ENCODE measurements at regions not wholly inside any gene's neighbourhood (a gene's known extent, or its start where the extent isn't known, plus 50 kb on each side); places are given as distances from the start of the nearest gene placed in this dataset.

- Histone ChIP-seq H3K27ac (ENCODE audit: insufficient read depth, low read length) (no peak overlapping the region), H3K56ac (ENCODE audit: extremely low read depth, insufficient read depth, low read length) (no peak overlapping the region), H2BK5ac (ENCODE audit: low read depth, low read length, poor library complexity, severe bottlenecking) (no peak overlapping the region), H4K20me1 (ENCODE audit: insufficient read depth, low read length) (no peaks in the 10 kb centered on the region), H2AK9ac (replicated peaks; ENCODE audit: low read depth, low read length, poor library complexity) (no peak overlapping the region), H2BK120ac (ENCODE audit: low read depth, low read length) (no peak overlapping the region), H2AK5ac (ENCODE audit: low read depth, low read length) (no peak overlapping the region), H3K79me1 (ENCODE audit: low read depth in 1 of 2, low read length in 2 of 2) (no peaks in the 10 kb centered on the region), H2BK20ac (ENCODE audit: low read depth, low read length) (no peak overlapping the region; the same call in 1 of the 2 replicates), H2BK15ac (ENCODE audit: low read depth, low read length) (no peak overlapping the region), H3K9ac (ENCODE audit: low read depth, low read length) (no peak overlapping the region), H3K4ac (ENCODE audit: low read depth, low read length) (no peak overlapping the region), H4K91ac (ENCODE audit: insufficient read depth, low read depth, low read length) (no peak overlapping the region), H4K5ac (ENCODE audit: low read depth, low read length) (no peak overlapping the region), H3K4me3 (ENCODE audit: insufficient read depth, low read depth, low read length) (no peak overlapping the region), H4K8ac (ENCODE audit: low read depth in 2 of 2, low read length in 2 of 2) (no peak overlapping the region), H3K27me3 (ENCODE audit: control insufficient read depth, insufficient read depth, low read length) (no peaks in the 10 kb centered on the region), H3K36me3 (ENCODE audit: control insufficient read depth, insufficient read depth, low read length) (no peaks in the 10 kb centered on the region), H3K23ac (ENCODE audit: low read depth, low read length) (no peak overlapping the region), H3K9me3 (ENCODE audit: control insufficient read depth, insufficient read depth, low read length) (peaks cover 2% of the 10 kb centered on the region; the same call in 1 of the 2 replicates), H3K4me2 (ENCODE audit: low read depth, low read length) (no peak overlapping the region), H3K18ac (ENCODE audit: low read depth, low read length) (no peak overlapping the region), H3K4me1 (ENCODE audit: control insufficient read depth, insufficient read depth, low read length) (peaks cover 2% of the 10 kb centered on the region; the same call in 1 of the 2 replicates), H3K9me1 (ENCODE audit: insufficient read depth, low read length) (no peaks in the 10 kb centered on the region), H3K14ac (replicated peaks; ENCODE audit: low read depth, low read length) (no peak overlapping the region), H2AFZ (replicated peaks; ENCODE audit: low read length, poor library complexity) (no peak overlapping the region)
- no peak for ATAC-seq (ENCODE audit: low read depth)
- no TSS peak for BruUV-seq (replicated peaks)
- no CpG with 5 or more reads among the region's 6 CpGs for WGBS, 2 experiments (ENCODE audit: extremely low coverage in 2 of 2, insufficient read length in 1 of 2)
- ChIA-PET POLR2A (ENCODE audit: unreplicated experiment) (no interaction called here), CTCF (no interaction called here)
- in situ Hi-C loops (cut with MboI; ENCODE audit: low sequenced_read_pairs) (no loop called here), intact Hi-C loops (cut with micrococcal nuclease) (no loop called here), dilution Hi-C loops (cut with HindIII; ENCODE audit: low sequenced_read_pairs, unreplicated experiment) (no loop called here)
- TF ChIP-seq CHD1 (IDR thresholded peaks at IDR 0.05; ENCODE audit: low read depth, low read length) (no peak), CTCF (conservative IDR thresholded peaks at IDR 0.05; ENCODE audit: low read depth, low read length) (no peak), POLR2A (IDR thresholded peaks at IDR 0.05; ENCODE audit: low read depth, low read length) (no peak), MAZ (IDR thresholded peaks at IDR 0.05; ENCODE audit: borderline replicate concordance, low read depth, low read length) (no peak), NFE2L2 (IDR thresholded peaks at IDR 0.05; ENCODE audit: low read depth, low read length) (no peak), SMC3 (IDR thresholded peaks at IDR 0.05; ENCODE audit: low read depth, low read length) (no peak), MAFK (IDR thresholded peaks at IDR 0.05; ENCODE audit: low read depth, low read length) (no peak), RFX5 (IDR thresholded peaks at IDR 0.05; ENCODE audit: low read depth, low read length) (no peak), RCOR1 (IDR thresholded peaks at IDR 0.05; ENCODE audit: insufficient replicate concordance, low read length) (no peak), USF2 (IDR thresholded peaks at IDR 0.05; ENCODE audit: low read depth, low read length) (no peak), RAD21 (IDR thresholded peaks at IDR 0.05; ENCODE audit: low read length) (no peak)
- TF ChIP-seq, protein P1, sequence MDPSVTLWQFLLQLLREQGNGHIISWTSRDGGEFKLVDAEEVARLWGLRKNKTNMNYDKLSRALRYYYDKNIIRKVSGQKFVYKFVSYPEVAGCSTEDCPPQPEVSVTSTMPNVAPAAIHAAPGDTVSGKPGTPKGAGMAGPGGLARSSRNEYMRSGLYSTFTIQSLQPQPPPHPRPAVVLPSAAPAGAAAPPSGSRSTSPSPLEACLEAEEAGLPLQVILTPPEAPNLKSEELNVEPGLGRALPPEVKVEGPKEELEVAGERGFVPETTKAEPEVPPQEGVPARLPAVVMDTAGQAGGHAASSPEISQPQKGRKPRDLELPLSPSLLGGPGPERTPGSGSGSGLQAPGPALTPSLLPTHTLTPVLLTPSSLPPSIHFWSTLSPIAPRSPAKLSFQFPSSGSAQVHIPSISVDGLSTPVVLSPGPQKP (IDR thresholded peaks at IDR 0.05; ENCODE audit: borderline replicate concordance, low read depth, low read length), result no peak
- no peak for DNase-seq
Observed at GRCh38 chr21:25324666-25325065, 282.6 kb downstream of the MRPL39 start.

All from IMR-90 (cell line).